ENCODE measurements at regions not wholly inside any gene's neighbourhood (a gene's known extent, or its start where the extent isn't known, plus 50 kb on each side); places are given as distances from the start of the nearest gene placed in this dataset.

GRCh38 chr7:55639640-55640039 is 67.3 kb upstream of the VOPP1 start:
- H3K36me3 ChIP-seq, result no peaks in the 10 kb centered on the region
- no peak overlapping the region for H3K27ac ChIP-seq
- H3K27me3 ChIP-seq (replicated peaks), result no peaks in the 10 kb centered on the region
- H3K4me3 ChIP-seq, result no peak overlapping the region
- H3K9me3 ChIP-seq (replicated peaks), result no peaks in the 10 kb centered on the region
- no peak for DNase-seq (ENCODE audit: low read depth in 1 of 2, low spot score in 2 of 2)
- no peaks in the 10 kb centered on the region for H3K4me1 ChIP-seq (replicated peaks)

- H3K36me3 ChIP-seq, result no peaks in the 10 kb centered on the region
- no peaks in the 10 kb centered on the region for H3K27me3 ChIP-seq (replicated peaks)
- DNase-seq (ENCODE audit: low read depth in 1 of 2, low spot score in 2 of 2), result no peak
- H3K4me3 ChIP-seq, result no peak overlapping the region
- no peak overlapping the region for H3K27ac ChIP-seq
- H3K4me1 ChIP-seq (replicated peaks), result no peaks in the 10 kb centered on the region
- no peaks in the 10 kb centered on the region for H3K9me3 ChIP-seq (replicated peaks)
Observed at GRCh38 chr7:55629051-55629677, 56.9 kb upstream of the VOPP1 start.

- H3K27ac ChIP-seq, result no peak overlapping the region
- peaks cover 8% of the 10 kb centered on the region; the same call in 1 of the 2 replicates for H3K4me1 ChIP-seq (replicated peaks)
- H3K27me3 ChIP-seq (replicated peaks), result no peaks in the 10 kb centered on the region
- DNase-seq (ENCODE audit: low read depth in 1 of 2, low spot score in 2 of 2), result no peak
- no peaks in the 10 kb centered on the region for H3K36me3 ChIP-seq
- H3K4me3 ChIP-seq, result no peak overlapping the region
- H3K9me3 ChIP-seq (replicated peaks), result no peaks in the 10 kb centered on the region; the same call in 1 of the 2 replicates
Observed at GRCh38 chr7:55624813-55625212, 52.5 kb upstream of the VOPP1 start.

GRCh38 chr7:55623617-55624016 is 51.3 kb upstream of the VOPP1 start:
- Histone ChIP-seq H3K27me3 (replicated peaks) (no peaks in the 10 kb centered on the region), H3K36me3 (no peaks in the 10 kb centered on the region)
- DNase-seq (ENCODE audit: low read depth in 1 of 2, low spot score in 2 of 2), result no peak

GRCh38 chr7:55622241-55622640 is 49.9 kb upstream of the VOPP1 start:
- H3K4me3 ChIP-seq, result no peak overlapping the region
- peaks cover 8% of the 10 kb centered on the region; the same call in 1 of the 2 replicates for H3K4me1 ChIP-seq (replicated peaks)
- no peaks in the 10 kb centered on the region for H3K27me3 ChIP-seq (replicated peaks)
- H3K36me3 ChIP-seq, result no peaks in the 10 kb centered on the region
- H3K9me3 ChIP-seq (replicated peaks), result peaks cover 3% of the 10 kb centered on the region; the same call in 1 of the 2 replicates
- DNase-seq (ENCODE audit: low read depth in 1 of 2, low spot score in 2 of 2), result no peak
- H3K27ac ChIP-seq, result no peak overlapping the region

More at GRCh38 chr7:55623617-55624016, 51.3 kb upstream of the VOPP1 start:
- Histone ChIP-seq H3K9me3 (replicated peaks) (peaks cover 3% of the 10 kb centered on the region; the same call in 1 of the 2 replicates), H3K4me3 (no peak overlapping the region), H3K27ac (no peak overlapping the region), H3K4me1 (replicated peaks) (peaks cover 8% of the 10 kb centered on the region; the same call in 1 of the 2 replicates)
